Stimulated activated CD4-positive, alpha-beta T cell treated with anti-CD3 and anti-CD28 coated beads, Interleukin-15, amount 100 ng/mL, for 24 hours (primary cell): ENCODE measurements at regions not wholly inside any gene's neighbourhood (a gene's known extent, or its start where the extent isn't known, plus 50 kb on each side); places are given as distances from the start of the nearest gene placed in this dataset.

Source experiments
- DNase-seq: peaks from one replicate; pipeline ENCODE4 v3.0.0-alpha.2; 2020

DNA sequence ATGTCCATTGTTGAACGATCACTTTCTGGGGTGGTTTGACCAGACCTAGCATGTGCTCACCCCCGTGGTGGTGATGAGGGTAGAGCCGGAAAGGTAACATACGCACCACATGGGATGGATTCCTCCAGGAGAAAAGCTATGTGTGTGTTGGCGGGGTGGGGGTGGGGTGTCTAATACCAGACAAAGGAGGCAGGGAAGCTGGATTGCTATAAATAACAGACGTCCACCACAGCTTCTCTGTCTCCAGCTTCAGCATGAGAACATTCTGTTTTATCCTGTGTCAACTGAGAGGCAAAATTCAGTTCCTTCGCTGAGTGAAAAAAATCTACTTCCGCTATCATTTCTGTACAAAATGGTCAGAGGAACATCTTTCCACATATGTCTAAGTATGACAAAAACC lies 151.0 kb downstream of the PCSK1 start:
- no peak for DNase-seq

DNA sequence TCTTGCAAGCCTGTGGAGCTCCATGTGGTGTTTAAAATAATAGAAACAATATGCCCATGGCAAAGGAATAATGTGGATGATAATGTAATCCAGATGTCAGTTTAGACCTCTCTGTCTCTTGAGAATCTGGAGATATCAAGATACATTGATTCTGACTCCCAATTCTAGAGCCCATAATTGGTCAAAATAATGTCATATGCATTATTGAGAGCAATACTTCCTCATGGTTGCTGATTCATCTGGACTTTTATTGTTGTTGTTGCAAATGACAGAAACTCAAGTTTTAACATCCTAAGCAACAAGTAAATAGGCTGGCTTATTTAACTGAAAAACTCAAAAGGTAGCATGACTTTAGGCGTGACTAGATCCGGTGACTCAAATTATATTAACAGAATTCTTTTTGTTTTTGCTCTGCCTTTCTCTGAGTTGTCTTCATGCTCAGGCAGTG lies 152.1 kb downstream of the PCSK1 start:
- DNase-seq: no peak

- DNase-seq: peak; percentile 37
Observed at GRCh38 chr5:96279801-96280542, 153.1 kb downstream of the PCSK1 start.

GRCh38 chr5:96278981-96279380 lies 154.1 kb downstream of the PCSK1 start:
- DNase-seq: no peak

DNA sequence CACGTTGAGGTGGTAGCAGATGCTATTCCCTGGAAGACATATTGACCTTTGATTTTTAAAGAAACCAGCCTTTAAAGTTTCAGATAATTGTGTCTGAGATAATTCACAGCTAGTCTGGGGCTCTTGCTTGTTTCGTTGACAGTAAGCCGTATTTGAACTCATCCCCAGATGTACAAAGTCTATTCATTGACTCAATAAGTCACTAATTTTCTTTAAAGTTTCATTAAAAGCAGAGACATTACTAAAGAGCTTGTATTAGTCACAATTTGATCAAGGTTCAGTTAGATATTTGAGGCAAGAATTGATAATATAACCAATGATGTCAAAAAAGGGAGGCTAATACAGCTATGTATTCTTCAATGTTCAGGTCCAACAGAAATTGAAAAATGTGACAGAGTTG lies 158.0 kb downstream of the PCSK1 start:
- no peak for DNase-seq

- DNase-seq: no peak
Observed at GRCh38 chr5:96265487-96265886, 167.6 kb downstream of the PCSK1 start.

DNA sequence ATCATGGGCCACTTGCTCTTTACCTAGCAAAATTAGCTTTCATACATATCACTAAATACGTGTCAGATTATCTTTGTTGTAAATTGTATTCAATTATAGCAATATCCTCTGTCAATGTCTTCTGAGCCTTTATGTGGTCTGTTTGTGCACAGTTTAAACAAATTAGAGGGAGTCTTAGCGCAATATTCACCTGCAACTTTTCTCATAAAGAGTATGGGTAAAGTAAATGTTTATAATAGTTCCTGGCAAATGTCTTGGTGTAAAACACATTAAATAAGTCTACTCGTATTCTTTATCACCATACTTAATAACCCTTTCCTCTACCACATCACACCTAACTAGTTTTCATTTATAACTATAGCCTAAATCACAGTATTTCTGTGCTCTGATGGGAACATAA lies 169.0 kb downstream of the PCSK1 start:
- no peak for DNase-seq

GRCh38 chr5:96262105-96262504 lies 170.9 kb downstream of the PCSK1 start:
- DNase-seq: no peak

DNA sequence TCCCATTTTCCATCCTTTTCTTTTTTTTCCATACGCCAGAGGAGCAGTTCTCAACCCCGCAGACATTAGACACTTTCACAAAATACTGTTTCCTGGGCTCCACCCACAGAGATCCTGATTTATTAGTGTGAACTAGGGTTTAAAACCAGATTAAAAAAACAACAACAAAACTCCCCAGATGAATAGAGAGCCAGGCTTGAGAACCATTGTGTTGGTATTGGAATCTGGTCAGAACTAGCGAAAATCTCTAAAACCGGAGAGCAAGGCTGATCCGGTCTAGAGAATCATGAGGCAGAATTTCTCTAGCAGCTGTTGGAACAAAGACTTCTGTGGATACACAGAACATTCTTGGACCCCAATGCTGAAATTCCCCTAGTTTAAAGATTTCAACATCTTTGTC lies 173.0 kb downstream of the PCSK1 start:
- DNase-seq: no peak

DNA sequence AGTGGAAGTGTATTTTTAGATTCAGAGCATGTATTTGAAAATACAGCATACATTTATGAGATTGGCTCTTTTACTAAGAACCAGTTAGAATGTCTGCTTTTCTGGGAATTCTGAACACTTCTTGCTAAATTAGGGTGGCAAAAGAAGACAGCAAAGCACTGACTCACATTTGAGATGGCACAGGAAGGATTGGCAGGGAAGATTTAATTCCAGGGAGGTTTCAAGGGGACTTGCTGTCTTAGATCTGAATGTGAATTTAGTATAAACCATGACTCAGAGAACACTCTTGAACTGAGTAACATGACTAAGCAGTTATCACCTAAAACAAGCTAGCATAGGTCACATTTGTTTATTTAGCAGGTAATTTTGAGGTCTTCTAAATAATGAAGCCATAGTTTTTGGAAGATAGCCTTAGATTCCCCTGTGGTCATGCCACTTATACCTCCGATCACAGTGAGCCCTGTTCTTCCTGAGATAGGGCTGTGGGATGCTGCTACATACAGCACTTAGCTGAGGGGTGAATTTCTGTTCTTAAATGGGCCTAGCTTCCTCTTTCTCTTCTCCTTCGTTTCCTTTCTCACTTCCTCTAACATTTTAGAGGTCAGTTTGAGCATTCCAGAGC lies 173.8 kb downstream of the PCSK1 start:
- no peak for DNase-seq

- no peak for DNase-seq
Observed at GRCh38 chr5:96258692-96259091, 174.4 kb downstream of the PCSK1 start.

- no peak for DNase-seq
Observed at GRCh38 chr5:96257904-96258303, 175.1 kb downstream of the PCSK1 start.

- DNase-seq: no peak
Observed at GRCh38 chr5:96256795-96257470, 176.1 kb downstream of the PCSK1 start.

GRCh38 chr5:96254980-96255691 lies 177.9 kb downstream of the PCSK1 start:
- DNase-seq: no peak

DNA sequence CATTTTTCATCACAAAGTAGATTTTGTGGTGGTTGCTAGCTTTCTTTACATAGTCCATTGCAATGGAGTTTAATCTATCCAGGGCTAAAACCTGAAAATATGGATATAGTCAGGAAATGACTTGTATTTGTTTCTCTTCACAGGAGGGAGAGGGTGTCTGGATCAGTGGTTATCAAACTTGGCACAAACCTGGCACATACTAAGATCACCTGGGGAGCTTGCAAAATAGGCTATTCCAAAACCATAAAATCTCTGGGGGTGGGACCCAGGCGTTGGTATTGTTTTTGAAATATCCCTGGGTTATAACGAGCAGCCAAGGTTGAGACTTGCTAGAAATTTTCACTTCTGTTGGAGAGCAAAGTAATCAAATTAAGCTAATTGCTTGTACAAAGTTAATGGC lies 179.9 kb downstream of the PCSK1 start:
- DNase-seq: no peak

DNA sequence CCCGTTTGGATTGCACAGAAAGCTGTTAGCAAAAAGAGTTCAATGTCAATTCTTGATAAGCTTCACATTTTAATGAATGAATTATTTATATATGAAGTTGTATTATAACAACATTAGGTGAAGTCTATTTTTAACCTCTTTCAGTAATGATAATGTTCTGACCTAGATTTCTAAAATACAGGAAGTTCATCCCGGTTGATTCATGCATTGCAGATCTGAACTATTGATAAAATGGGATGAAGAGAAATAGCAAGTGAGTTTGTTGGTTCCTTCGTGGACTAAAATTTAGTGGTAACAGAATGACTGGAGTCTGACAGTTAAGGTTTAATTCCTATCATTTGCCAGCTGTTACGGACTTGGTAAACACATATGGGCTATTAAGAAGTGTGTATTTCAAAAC lies 180.5 kb downstream of the PCSK1 start:
- DNase-seq: no peak

DNA sequence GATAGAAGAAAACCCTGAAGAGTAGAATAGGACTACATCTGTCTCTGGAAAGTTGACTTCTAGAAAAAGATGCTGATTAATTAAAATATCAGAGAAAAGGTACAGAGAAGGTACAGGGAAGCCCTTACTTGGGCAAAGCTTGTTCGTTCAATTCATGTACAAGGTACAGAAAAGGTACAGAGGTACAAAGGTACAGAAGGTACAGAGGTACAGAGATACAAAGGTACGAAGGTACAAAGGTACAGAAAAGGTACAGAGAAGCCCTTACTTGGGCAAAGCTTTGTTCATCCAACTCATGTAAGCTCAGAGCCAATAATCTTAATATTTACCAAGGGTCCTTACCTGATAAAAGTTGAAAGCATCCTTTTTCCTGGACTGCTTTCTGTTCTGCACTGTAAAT lies 182.3 kb downstream of the PCSK1 start:
- DNase-seq: no peak

DNA sequence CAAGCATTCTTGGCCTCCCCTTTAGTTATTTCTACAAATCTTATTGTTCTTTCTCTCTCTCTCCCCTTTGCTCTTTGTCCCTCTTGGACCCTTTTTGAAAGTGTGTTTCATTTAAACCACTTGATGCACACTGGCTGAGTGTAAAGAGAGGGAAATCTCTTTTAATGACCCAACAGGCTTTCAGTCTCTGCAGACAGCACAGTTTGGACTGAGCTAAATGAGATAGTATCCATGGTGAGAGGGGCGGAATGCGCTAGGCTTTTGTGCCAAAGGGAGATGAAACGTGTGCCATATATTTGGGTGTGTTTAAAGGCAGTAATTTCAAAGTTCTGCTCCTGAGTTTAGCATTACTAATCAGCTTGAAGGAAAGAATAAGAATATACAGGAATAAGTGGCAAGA lies 184.9 kb downstream of the PCSK1 start:
- no peak for DNase-seq

- DNase-seq: no peak
Observed at GRCh38 chr5:96247708-96248107, 185.3 kb downstream of the PCSK1 start.

GRCh38 chr5:96247097-96247701 lies 185.8 kb downstream of the PCSK1 start:
- DNase-seq: no peak

DNA sequence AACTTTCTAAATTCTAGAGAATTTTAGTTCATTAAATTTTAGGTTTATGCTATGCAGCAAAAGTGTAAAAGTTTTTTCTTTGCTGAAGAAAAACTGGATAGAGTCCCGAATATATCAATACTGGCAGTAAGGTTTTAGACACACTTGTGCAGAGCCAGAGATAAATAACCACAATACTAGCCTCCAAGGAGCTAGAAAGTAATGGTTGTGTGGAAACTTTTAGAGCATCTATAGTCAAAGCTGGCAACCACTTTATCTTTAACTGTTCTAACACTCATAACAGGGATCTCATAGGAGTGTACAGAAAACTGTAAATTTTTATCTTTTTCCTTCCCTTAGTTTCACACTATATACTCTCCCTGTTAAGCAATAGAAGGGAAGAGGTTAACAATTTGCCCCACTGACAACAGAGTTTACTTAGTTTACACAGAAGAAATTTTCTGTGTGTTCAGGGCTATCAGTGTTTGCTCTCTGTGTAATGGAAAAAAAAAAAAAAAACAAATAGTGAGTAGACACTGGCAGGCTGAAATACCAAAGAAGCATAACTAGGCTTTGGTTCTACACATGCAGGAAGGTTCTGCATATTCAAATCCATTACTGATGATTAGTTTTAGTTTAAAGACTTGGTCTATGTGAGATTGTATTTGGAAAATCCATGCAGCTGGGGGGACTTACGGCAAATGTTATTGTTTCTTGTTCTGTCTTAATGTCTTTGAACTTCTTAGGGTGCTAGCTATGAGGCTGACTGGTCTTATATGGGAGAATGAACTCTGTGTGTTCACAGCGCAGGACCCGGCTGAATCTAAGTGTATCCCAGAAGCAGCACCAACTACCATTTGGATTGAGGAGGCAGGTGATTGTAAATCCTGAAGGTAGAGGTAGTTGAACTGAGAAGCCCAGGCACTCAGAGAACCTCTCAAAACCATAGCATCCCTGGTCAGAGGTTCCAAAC lies 187.6 kb downstream of the PCSK1 start:
- DNase-seq: no peak

GRCh38 chr5:96244696-96245095 lies 188.4 kb downstream of the PCSK1 start:
- DNase-seq: no peak
